Uterus (tissue), 2 donors: ENCODE measurements at regions not wholly inside any gene's neighbourhood (a gene's known extent, or its start where the extent isn't known, plus 50 kb on each side); places are given as distances from the start of the nearest gene placed in this dataset.

Experiments used
- POLR2A ChIP-seq, 2 donors: fragments of 450-650 bp; IDR thresholded peaks; one replicate each; pipeline ENCODE4 v1.6.1; 2016; ENCODE audit warnings: antibody characterized with exemption in 2 of 2, mild to moderate bottlenecking in 1 of 2, moderate library complexity in 1 of 2
- TF ChIP-seq, protein P1 (sequence below), 4 experiments: fragments of 200-600 bp in 2 of 4; fragments of 450-650 bp in 2 of 4; sonication (generic) in 2 of 4; IDR thresholded peaks; one replicate each; pipeline ENCODE4 v1.5.1; 2016 to 2019; ENCODE audit warnings: antibody characterized with exemption in 4 of 4, mild to moderate bottlenecking in 2 of 4, moderate library complexity in 1 of 4

DNA sequence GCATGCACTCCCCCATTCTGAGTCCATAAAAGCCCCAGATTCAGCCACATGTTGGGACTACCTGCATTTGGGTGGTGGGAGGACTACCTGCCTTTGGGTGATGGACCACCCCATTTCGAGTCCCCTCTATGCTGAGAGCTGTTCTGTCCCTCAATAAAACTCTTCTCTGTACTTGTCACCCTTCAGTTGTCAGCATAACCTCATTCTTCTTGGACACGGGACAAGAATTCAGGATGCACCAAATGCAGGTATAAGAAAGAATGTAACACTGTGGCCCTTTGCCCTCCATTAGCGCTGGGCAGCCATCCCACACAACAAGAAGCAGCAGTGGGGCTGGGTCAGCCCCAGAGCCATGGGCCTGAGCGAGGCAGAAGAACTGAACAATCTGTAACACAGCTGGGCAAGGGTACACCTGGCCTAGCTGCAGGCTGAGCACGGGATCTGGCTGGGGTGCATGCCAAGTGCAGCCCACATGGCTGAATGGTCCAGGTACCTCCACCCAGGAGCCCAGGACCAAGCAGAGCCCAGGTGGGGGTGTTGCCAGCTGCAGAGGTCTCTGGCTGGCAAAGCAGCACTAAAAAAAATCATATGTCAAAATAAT, 1344.3 kb upstream of the LRRTM3 start:
- TF ChIP-seq, protein P1, sequence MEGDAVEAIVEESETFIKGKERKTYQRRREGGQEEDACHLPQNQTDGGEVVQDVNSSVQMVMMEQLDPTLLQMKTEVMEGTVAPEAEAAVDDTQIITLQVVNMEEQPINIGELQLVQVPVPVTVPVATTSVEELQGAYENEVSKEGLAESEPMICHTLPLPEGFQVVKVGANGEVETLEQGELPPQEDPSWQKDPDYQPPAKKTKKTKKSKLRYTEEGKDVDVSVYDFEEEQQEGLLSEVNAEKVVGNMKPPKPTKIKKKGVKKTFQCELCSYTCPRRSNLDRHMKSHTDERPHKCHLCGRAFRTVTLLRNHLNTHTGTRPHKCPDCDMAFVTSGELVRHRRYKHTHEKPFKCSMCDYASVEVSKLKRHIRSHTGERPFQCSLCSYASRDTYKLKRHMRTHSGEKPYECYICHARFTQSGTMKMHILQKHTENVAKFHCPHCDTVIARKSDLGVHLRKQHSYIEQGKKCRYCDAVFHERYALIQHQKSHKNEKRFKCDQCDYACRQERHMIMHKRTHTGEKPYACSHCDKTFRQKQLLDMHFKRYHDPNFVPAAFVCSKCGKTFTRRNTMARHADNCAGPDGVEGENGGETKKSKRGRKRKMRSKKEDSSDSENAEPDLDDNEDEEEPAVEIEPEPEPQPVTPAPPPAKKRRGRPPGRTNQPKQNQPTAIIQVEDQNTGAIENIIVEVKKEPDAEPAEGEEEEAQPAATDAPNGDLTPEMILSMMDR (IDR thresholded peaks at IDR 0.05), result no peak
- no peak for TF ChIP-seq POLR2A (IDR thresholded peaks at IDR 0.05)
